ENCODE measurements at regions not wholly inside any gene's neighbourhood (a gene's known extent, or its start where the extent isn't known, plus 50 kb on each side); places are given as distances from the start of the nearest gene placed in this dataset.

DNA sequence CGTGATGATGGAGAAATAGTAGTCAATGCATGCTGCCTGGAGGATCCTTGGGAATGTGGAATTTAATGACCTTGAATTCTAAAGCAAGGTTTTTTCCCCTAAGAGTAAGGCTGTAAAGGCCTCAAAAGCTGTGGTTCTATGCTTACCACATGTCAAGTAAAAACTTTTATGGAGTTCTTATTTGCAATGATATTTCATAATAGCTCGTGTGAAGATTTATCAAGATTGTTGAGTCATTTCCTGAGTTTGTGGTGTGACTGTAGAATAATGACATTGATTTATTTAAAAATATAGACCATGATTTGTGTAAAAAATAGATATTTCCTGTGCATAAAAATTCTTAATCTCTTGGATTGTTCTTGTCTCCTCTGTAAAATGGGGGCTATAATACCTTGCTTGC, 67.5 kb upstream of the SORCS1 start:
- DNase-seq: no peak

GRCh38 chr10:107230887-107231286, 66.4 kb upstream of the SORCS1 start:
- DNase-seq: no peak

DNA sequence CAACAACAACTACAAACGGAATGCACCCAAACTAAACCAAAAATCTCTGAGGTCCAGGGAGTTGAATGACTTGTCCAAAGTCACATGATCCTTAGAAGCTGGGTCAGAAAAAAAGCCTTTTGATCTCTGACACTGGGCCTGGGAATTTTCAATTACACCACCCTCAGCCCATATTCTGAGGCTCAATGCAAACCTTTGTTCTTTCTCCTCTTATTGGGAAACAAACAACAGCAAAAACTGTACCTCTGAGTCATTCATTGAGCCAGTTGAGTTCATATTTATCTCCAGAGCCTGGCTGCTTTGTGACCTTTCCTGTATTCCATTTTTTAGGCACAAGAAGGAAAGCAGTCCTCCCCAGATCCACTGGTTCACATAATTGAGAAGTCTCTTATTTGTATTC, 51.2 kb upstream of the SORCS1 start:
- DNase-seq: no peak
